GM13977 (cell line): ENCODE measurements at regions not wholly inside any gene's neighbourhood (a gene's known extent, or its start where the extent isn't known, plus 50 kb on each side); places are given as distances from the start of the nearest gene placed in this dataset.
A peak's percentile ranks its signal among the peaks of the same experiment; 100 is the strongest.

ENCODE experiments used
- DNase-seq: peaks from one replicate; pipeline ENCODE4 v3.0.0; 2012; ENCODE audit warnings: low spot score
- in situ Hi-C: fragments of 300-500 bp; cut with MboI; formaldehyde crosslinking; loops from one replicate; pipeline ENCODE4 v1.12.0; 2022; ENCODE audit warnings: low sequenced_read_pairs, low pct_unique_long_range_greater_than_20kb, mixed read lengths, inconsistent platforms; ENCODE audit not compliant: unreplicated experiment
- TF ChIP-seq, protein P1 (sequence below): IDR thresholded peaks from 2 replicates; pipeline ENCODE4 v1.5.1; 2012; ENCODE audit warnings: mild to moderate bottlenecking, control low read depth; ENCODE audit not compliant: insufficient read depth; ENCODE audit errors: extremely low read depth, missing control alignments

- no peak for DNase-seq
- TF ChIP-seq, protein P1, sequence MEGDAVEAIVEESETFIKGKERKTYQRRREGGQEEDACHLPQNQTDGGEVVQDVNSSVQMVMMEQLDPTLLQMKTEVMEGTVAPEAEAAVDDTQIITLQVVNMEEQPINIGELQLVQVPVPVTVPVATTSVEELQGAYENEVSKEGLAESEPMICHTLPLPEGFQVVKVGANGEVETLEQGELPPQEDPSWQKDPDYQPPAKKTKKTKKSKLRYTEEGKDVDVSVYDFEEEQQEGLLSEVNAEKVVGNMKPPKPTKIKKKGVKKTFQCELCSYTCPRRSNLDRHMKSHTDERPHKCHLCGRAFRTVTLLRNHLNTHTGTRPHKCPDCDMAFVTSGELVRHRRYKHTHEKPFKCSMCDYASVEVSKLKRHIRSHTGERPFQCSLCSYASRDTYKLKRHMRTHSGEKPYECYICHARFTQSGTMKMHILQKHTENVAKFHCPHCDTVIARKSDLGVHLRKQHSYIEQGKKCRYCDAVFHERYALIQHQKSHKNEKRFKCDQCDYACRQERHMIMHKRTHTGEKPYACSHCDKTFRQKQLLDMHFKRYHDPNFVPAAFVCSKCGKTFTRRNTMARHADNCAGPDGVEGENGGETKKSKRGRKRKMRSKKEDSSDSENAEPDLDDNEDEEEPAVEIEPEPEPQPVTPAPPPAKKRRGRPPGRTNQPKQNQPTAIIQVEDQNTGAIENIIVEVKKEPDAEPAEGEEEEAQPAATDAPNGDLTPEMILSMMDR = no peak
- in situ Hi-C loops = no loop called here
Measured at GRCh38 chr10:131450216-131450765, 138.8 kb upstream of the TCERG1L start.

DNA sequence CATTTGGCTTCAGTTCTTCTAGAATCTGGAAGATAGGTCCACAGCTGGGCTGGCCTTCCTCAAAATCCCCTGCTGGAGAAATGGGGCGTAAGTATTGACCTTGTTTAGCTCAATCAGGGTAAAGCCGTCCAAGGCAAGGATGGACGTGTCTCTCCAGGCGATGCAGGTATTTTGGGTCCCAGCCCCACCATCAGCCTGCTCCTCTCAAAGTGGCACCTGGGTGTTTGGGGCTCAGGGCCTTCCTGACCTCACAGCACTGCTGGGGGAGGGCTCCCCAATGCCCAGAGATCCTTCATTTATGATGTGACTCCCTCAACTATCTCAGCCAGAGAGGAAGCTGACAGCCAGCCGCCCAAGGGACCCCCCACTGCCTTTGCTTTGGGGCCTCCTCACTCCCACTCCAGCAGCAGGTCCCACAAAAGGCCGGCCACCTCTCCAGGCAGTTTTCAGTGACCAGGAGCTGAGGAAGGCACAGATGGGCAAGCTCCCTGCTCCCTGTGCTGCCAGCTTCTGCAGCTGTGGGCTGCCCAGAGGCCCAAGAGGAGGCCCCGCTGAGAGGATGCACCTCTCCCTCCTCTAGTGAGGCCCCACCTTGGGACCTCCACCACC is 140.0 kb upstream of the TCERG1L start:
- TF ChIP-seq, protein P1 = no peak
- in situ Hi-C loops = no loop called here
- no peak for DNase-seq

GRCh38 chr10:131452926-131453720 is 141.6 kb upstream of the TCERG1L start:
- in situ Hi-C loops = no loop called here
- TF ChIP-seq, protein P1 = no peak
- no peak for DNase-seq

DNA sequence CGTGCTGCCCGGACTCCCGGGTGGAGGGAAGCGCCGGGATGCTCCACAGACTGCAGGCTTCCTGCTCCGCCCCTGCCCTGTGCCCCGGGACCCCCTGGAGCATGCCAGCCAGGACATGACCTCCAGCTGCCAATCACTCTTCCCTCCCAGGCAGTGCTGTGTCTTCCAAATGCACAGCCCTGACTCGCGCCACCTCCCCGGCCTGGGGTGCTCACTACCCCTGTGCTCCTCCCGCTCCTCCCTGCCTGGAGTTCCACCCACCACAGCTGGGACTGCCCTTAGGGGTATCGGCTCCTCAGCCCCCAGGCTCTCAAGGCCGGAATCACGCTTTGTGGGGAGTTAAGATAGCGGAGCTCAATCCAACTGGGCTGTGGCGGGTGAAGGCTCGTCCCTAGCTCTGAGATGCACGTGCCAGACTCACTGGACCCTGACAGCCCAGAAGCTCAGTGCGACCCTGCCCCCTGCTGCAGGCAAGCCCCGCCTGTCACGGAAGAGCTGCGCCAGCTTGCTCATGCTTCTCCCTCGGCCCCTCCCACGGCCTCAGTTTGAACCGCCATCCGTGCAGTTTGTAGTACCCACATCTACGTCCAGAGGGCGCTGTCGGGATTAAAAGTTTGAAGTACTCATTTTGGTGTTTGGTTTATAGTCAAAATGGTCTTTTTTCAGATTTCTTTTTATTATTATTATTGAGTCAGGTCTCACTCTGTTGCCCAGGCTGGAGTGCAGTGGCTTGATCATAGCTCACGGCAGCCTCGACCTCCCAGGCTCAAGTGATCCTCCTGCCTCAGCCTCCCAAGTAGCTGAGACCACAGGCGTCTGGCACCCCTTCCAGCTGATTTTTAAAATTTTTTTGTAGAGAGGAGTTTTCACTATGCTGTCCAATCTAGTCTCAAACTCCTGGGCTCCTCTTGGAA is 142.5 kb upstream of the TCERG1L start:
- in situ Hi-C loops = no loop called here
- no peak for DNase-seq
- TF ChIP-seq, protein P1 = peak; percentile 32

- in situ Hi-C loops = no loop called here
- TF ChIP-seq, protein P1 = no peak
Measured at GRCh38 chr10:131456411-131456810, 144.9 kb upstream of the TCERG1L start.

DNA sequence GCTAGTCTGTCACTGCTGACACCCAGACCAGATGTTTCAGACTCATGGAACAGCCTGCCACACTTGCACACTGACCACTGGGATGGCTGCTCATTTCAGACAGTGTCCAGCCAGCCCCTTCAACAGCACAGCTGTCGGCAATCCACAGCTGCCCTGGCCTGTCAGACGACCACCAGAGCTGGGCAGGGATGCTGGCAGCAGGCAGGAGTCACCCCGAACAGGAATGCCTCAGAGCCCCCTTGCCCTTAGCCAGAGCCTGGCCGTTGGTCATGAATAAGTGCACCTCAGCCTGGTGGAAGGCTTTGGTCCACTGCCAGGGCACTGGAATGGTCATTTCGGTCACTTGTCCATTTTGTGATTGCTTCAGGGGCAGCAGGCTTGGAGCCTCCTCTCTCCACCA is 149.6 kb upstream of the TCERG1L start:
- in situ Hi-C loops = no loop called here

More at GRCh38 chr10:131456411-131456810, 144.9 kb upstream of the TCERG1L start:
- DNase-seq = no peak

More for the DNA sequence above, 149.6 kb upstream of the TCERG1L start:
- no peak for DNase-seq
- TF ChIP-seq, protein P1 = no peak
